Skeletal muscle satellite cell (primary cell): ENCODE measurements at regions not wholly inside any gene's neighbourhood (a gene's known extent, or its start where the extent isn't known, plus 50 kb on each side); places are given as distances from the start of the nearest gene placed in this dataset.

Experiments
- H3K27me3 ChIP-seq: 2 replicates; pipeline ENCODE4 v1.7.0; 2013; ENCODE audit warnings: low read length; ENCODE audit not compliant: control insufficient read depth, insufficient read depth
- H3K36me3 ChIP-seq: 2 replicates; pipeline ENCODE4 v1.7.0; 2013; ENCODE audit warnings: mild to moderate bottlenecking, control low read depth, low read length; ENCODE audit not compliant: insufficient read depth
- H3K4me1 ChIP-seq: 2 replicates; pipeline ENCODE4 v1.7.0; 2013; ENCODE audit warnings: low read length; ENCODE audit not compliant: control insufficient read depth, insufficient read depth
- H3K4me2 ChIP-seq: 2 replicates; pipeline ENCODE4 v1.7.0; 2013; ENCODE audit warnings: mild to moderate bottlenecking, low read length
- H3K4me3 ChIP-seq: 2 replicates; pipeline ENCODE4 v1.7.0; 2013; ENCODE audit warnings: low read length
- H3K9ac ChIP-seq: 2 replicates; pipeline ENCODE4 v1.7.0; 2013; ENCODE audit warnings: mild to moderate bottlenecking, low read depth, low read length, moderate library complexity
- H3K9me3 ChIP-seq: replicated peaks from 2 replicates; pipeline ENCODE4 v1.7.0; 2013; ENCODE audit warnings: mild to moderate bottlenecking, control low read depth, low read length

DNA sequence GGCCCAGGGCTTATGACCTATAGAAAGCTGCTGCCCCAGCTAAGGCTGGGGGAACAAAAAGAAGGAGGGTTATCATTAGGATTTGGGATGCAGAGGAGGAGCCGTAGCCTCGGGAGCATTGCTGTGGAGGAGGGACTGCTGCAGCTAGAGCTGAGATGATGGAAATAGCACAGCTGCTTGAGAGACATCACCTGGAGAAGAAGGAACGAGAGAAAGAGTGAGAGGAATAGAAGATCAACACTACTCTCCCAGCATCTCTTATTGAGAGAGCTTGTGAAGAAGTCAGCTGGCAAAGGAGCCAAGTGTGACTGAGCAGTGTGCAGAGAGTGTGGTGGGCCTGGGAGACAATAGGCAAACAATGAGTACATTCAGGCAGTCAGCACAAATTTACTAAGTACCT is 100.7 kb upstream of the PLET1 start:
- peaks cover 38% of the 10 kb centered on the region for H3K4me1 ChIP-seq
- no peaks in the 10 kb centered on the region for H3K27me3 ChIP-seq

DNA sequence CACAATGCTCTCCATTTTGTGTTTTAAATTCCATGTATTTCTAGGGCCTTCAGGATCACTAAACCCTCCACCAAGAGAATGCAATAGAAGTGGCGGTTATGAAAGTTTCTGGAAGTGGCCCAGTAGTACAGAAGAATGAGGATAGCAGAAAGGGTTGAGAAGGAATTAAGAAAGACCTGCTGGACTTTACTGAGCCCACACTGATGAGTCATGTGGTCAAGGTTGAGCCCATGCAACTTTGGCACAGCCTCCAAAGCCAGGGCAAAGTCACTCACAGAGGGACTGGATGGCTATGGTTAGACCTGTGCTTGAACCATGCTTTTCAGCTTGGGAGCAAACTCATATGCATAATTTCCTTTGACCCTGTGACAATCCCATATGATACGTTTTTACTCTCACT is 102.9 kb upstream of the PLET1 start:
- Histone ChIP-seq H3K4me3 (no peak overlapping the region), H3K36me3 (no peaks in the 10 kb centered on the region), H3K4me2 (no peak overlapping the region), H3K27me3 (no peaks in the 10 kb centered on the region), H3K9me3 (no peaks in the 10 kb centered on the region), H3K9ac (no peak overlapping the region), H3K4me1 (peaks cover 47% of the 10 kb centered on the region)

More for the DNA sequence above, 100.7 kb upstream of the PLET1 start:
- H3K36me3 ChIP-seq, result no peaks in the 10 kb centered on the region
- H3K4me3 ChIP-seq, result no peak overlapping the region
- H3K9ac ChIP-seq, result no peak overlapping the region
- H3K9me3 ChIP-seq, result no peaks in the 10 kb centered on the region
- H3K4me2 ChIP-seq, result no peak overlapping the region

GRCh38 chr11:112364962-112365481 is 104.4 kb upstream of the PLET1 start:
- Histone ChIP-seq H3K4me2 (peak overlapping the region; percentile 52), H3K4me1 (peaks cover 47% of the 10 kb centered on the region), H3K27me3 (no peaks in the 10 kb centered on the region), H3K9ac (peak overlapping the region; percentile 62), H3K9me3 (no peaks in the 10 kb centered on the region), H3K4me3 (no peak overlapping the region), H3K36me3 (no peaks in the 10 kb centered on the region)

GRCh38 chr11:112366012-112366411 is 105.4 kb upstream of the PLET1 start:
- peaks cover 47% of the 10 kb centered on the region for H3K4me1 ChIP-seq

DNA sequence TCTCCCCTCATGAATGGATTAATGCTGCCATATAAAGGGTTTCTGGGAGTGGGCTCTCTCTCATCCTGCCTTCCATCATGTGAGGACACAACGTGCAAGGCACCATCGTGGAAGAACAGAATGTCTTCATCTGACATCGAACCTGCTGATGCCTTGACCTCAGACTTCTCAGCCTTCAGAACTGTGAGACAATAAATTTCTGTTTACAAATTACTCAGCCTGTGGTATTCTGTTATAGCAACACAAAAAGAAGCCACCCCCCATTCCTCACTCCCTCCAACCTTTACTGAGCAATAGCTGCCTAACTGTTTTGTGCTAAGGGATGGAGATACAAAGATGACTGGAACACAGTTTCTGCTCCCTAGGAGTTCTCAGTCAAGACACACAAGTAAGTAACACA is 106.1 kb upstream of the PLET1 start:
- H3K27me3 ChIP-seq, result no peaks in the 10 kb centered on the region
- peaks cover 47% of the 10 kb centered on the region for H3K4me1 ChIP-seq
- H3K4me2 ChIP-seq, result no peak overlapping the region
- no peaks in the 10 kb centered on the region for H3K9me3 ChIP-seq
- peak overlapping the region; percentile 40 for H3K9ac ChIP-seq
- no peaks in the 10 kb centered on the region for H3K36me3 ChIP-seq
- no peak overlapping the region for H3K4me3 ChIP-seq

More at GRCh38 chr11:112366012-112366411, 105.4 kb upstream of the PLET1 start:
- Histone ChIP-seq H3K9ac (no peak overlapping the region), H3K36me3 (no peaks in the 10 kb centered on the region), H3K4me2 (no peak overlapping the region), H3K9me3 (no peaks in the 10 kb centered on the region), H3K4me3 (no peak overlapping the region), H3K27me3 (no peaks in the 10 kb centered on the region)

DNA sequence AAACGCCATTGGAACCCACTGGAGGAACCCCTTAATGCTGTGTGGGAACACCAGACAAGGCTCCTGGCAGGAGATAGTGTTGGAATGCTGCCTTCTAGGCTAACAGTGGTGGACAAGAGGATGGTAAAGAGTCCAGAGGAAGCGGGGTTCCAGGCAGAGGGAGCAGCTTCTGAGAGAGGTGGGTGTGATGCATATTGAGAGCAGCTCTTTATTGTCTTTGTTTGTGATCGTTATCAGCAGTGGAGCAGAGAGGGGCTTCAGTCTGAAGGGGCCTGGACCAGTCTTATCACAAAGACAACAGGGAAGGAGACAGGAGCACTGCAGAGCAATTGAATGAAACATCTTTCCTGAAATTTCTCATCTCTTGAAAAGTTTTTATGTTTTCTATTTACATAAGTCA is 106.8 kb upstream of the PLET1 start:
- peaks cover 47% of the 10 kb centered on the region for H3K4me1 ChIP-seq
- H3K9me3 ChIP-seq, result no peaks in the 10 kb centered on the region
- no peak overlapping the region for H3K9ac ChIP-seq
- H3K4me3 ChIP-seq, result no peak overlapping the region
- H3K27me3 ChIP-seq, result no peaks in the 10 kb centered on the region
- H3K4me2 ChIP-seq, result no peak overlapping the region
- no peaks in the 10 kb centered on the region for H3K36me3 ChIP-seq

DNA sequence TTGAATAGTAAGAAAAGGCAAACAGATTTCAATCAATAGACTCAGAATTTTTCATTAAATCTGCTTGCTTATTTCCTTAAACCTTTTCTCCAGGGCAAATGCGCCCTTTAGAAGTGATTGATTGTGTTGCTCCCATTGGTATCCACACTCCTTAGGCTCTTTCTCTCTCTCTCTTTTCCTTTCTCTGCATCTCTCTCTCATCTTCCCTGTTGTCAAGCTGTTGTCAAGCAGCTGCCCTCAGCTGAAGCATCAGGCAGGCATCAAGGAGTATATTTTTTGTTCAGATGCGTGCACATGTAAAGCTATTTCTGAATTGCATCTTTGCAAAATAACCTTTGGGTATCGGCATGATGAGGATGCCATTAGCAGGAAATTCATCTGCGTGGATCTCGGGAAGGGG is 107.2 kb upstream of the PLET1 start:
- H3K9me3 ChIP-seq, result no peaks in the 10 kb centered on the region
- H3K4me2 ChIP-seq, result no peak overlapping the region
- H3K36me3 ChIP-seq, result no peaks in the 10 kb centered on the region
- H3K27me3 ChIP-seq, result no peaks in the 10 kb centered on the region
- H3K9ac ChIP-seq, result no peak overlapping the region
- peaks cover 44% of the 10 kb centered on the region for H3K4me1 ChIP-seq
- no peak overlapping the region for H3K4me3 ChIP-seq

GRCh38 chr11:112368381-112368780 is 107.7 kb upstream of the PLET1 start:
- Histone ChIP-seq H3K4me1 (peaks cover 40% of the 10 kb centered on the region), H3K36me3 (no peaks in the 10 kb centered on the region), H3K9ac (no peak overlapping the region), H3K27me3 (no peaks in the 10 kb centered on the region), H3K4me2 (no peak overlapping the region), H3K4me3 (no peak overlapping the region), H3K9me3 (no peaks in the 10 kb centered on the region)

DNA sequence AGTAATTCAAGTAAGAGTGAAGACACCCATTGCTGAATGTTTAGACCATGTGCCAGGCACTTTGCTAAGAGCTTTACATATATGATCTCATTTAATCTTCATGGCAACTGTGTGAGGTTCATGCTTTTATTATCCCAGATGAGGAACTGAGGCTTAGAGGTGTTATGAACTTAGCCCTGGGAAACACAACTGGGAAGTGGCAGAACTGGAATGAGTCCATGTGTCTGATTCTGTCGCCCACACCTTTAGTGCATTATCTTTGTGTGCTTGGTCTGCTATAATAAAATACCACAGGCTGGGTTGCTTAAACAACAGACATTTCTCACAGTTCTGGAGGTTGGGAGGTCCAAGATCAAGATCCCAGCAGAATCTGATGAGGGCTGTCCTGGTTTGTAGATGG is 108.7 kb upstream of the PLET1 start:
- Histone ChIP-seq H3K9me3 (no peaks in the 10 kb centered on the region), H3K4me2 (no peak overlapping the region), H3K4me3 (no peak overlapping the region), H3K27me3 (no peaks in the 10 kb centered on the region), H3K9ac (no peak overlapping the region), H3K36me3 (no peaks in the 10 kb centered on the region), H3K4me1 (peaks cover 30% of the 10 kb centered on the region)

DNA sequence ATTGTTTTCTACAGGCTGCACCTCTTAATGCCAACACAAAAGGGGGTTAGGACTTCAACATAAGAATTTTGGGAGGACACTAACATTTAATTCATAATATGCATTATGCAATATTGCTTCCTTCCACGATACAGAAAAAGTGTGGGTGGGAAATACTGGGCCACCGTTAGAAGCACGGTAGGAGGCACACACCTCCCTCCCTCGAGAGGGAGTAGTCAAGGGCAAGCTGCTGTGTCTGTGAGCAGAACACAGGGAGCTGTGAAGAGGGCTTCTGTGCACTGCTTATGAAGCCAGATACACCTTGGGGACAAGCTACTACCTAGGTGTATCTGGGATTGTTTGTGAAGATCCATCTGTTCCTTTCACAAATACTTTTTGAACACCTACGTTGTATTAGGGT is 109.3 kb upstream of the PLET1 start:
- Histone ChIP-seq H3K9ac (no peak overlapping the region), H3K4me3 (no peak overlapping the region), H3K4me2 (no peak overlapping the region), H3K4me1 (peaks cover 24% of the 10 kb centered on the region), H3K9me3 (no peaks in the 10 kb centered on the region), H3K27me3 (no peaks in the 10 kb centered on the region), H3K36me3 (no peaks in the 10 kb centered on the region)

- Histone ChIP-seq H3K27me3 (no peaks in the 10 kb centered on the region), H3K4me1 (no peaks in the 10 kb centered on the region), H3K4me3 (no peak overlapping the region), H3K9ac (no peak overlapping the region), H3K9me3 (no peaks in the 10 kb centered on the region), H3K36me3 (no peaks in the 10 kb centered on the region), H3K4me2 (no peak overlapping the region)
These were observed 114.0 kb upstream of the PLET1 start for GRCh38 chr11:112374486-112375140.

- H3K9me3 ChIP-seq, result no peaks in the 10 kb centered on the region
- no peak overlapping the region for H3K4me2 ChIP-seq
- no peaks in the 10 kb centered on the region for H3K27me3 ChIP-seq
- no peaks in the 10 kb centered on the region for H3K4me1 ChIP-seq
- H3K9ac ChIP-seq, result no peak overlapping the region
- H3K36me3 ChIP-seq, result no peaks in the 10 kb centered on the region
- H3K4me3 ChIP-seq, result no peak overlapping the region
These were observed 117.3 kb upstream of the PLET1 start for GRCh38 chr11:112377946-112378345.
